Neuronal stem cell (in vitro differentiated cells): ENCODE measurements at regions not wholly inside any gene's neighbourhood (a gene's known extent, or its start where the extent isn't known, plus 50 kb on each side); places are given as distances from the start of the nearest gene placed in this dataset.

Experiments used
- DNase-seq: peaks from one replicate; pipeline ENCODE4 v3.0.0-alpha.2; 2013; ENCODE audit warnings: low spot score
- H2AFZ ChIP-seq: one replicate; pipeline ENCODE4 v1.6.1; 2013; ENCODE audit warnings: mild to moderate bottlenecking, low read length, inconsistent platforms
- H2AK5ac ChIP-seq: 2 replicates; pipeline ENCODE4 v1.6.1; 2013; ENCODE audit warnings: low read depth, mild to moderate bottlenecking, inconsistent platforms, low read length, moderate library complexity, mixed read lengths
- H2BK120ac ChIP-seq: 2 replicates; pipeline ENCODE4 v1.6.1; 2013; ENCODE audit warnings: low read depth, mild to moderate bottlenecking, inconsistent platforms, low read length, moderate library complexity, mixed read lengths
- H2BK12ac ChIP-seq: one replicate; pipeline ENCODE4 v1.6.1; 2013; ENCODE audit warnings: low read length, inconsistent platforms
- H2BK15ac ChIP-seq: 2 replicates; pipeline ENCODE4 v1.6.1; 2013; ENCODE audit warnings: mild to moderate bottlenecking, low read length, inconsistent platforms, mixed read lengths
- H2BK5ac ChIP-seq: one replicate; pipeline ENCODE4 v1.6.1; 2013; ENCODE audit warnings: inconsistent platforms, mild to moderate bottlenecking, low read length, moderate library complexity
- H3K14ac ChIP-seq: one replicate; pipeline ENCODE4 v1.6.1; 2013; ENCODE audit warnings: low read length, inconsistent platforms
- H3K18ac ChIP-seq: 2 replicates; pipeline ENCODE4 v1.6.1; 2013; ENCODE audit warnings: low read length, inconsistent platforms
- H3K23ac ChIP-seq: 2 replicates; pipeline ENCODE4 v1.6.1; 2013; ENCODE audit warnings: low read depth, mild to moderate bottlenecking, mixed read lengths, low read length, inconsistent platforms; ENCODE audit not compliant: poor library complexity
- H3K27ac ChIP-seq: replicated peaks from 3 replicates; pipeline ENCODE4 v1.5.1; 2013; ENCODE audit warnings: low read length, inconsistent platforms
- H3K27me3 ChIP-seq, 3 experiments: 2 replicates each; pipeline ENCODE4 v1.6.1; 2013; ENCODE audit warnings: low read length in 3 of 3, mild to moderate bottlenecking in 2 of 3, inconsistent platforms in 1 of 3, low read depth in 1 of 3, mixed read lengths in 1 of 3, moderate library complexity in 1 of 3; ENCODE audit not compliant: control insufficient read depth in 3 of 3, insufficient read depth in 3 of 3
- H3K36me3 ChIP-seq, 2 donors: replicated peaks in 1 of 2; 2 replicates each; pipeline ENCODE4 v1.6.1; 2013; ENCODE audit warnings: low read length in 2 of 2; ENCODE audit not compliant: control insufficient read depth in 2 of 2, insufficient read depth in 2 of 2
- H3K4ac ChIP-seq: 2 replicates; pipeline ENCODE4 v1.6.1; 2013; ENCODE audit warnings: inconsistent platforms, mild to moderate bottlenecking, low read length, moderate library complexity
- H3K4me1 ChIP-seq, 2 donors: 1 replicate in 1 of 2; 2 replicates in 1 of 2; pipeline ENCODE4 v1.6.1; 2013; ENCODE audit warnings: low read length in 2 of 2, low read depth in 1 of 2; ENCODE audit not compliant: control insufficient read depth in 2 of 2, insufficient read depth in 1 of 2
- H3K4me2 ChIP-seq: one replicate; pipeline ENCODE4 v1.6.1; 2013; ENCODE audit warnings: mild to moderate bottlenecking, low read length, inconsistent platforms; ENCODE audit not compliant: insufficient read depth, poor library complexity, severe bottlenecking
- H3K4me3 ChIP-seq, 2 donors: 2 replicates each; pipeline ENCODE4 v1.5.1; 2013; ENCODE audit warnings: low read length in 2 of 2, mild to moderate bottlenecking in 2 of 2, inconsistent platforms in 1 of 2, moderate library complexity in 1 of 2
- H3K79me1 ChIP-seq: one replicate; pipeline ENCODE4 v1.6.1; 2013; ENCODE audit warnings: low read depth, mild to moderate bottlenecking, inconsistent platforms, low read length, moderate library complexity
- H3K9ac ChIP-seq: one replicate; pipeline ENCODE4 v1.6.1; 2013; ENCODE audit warnings: mild to moderate bottlenecking, low read depth, low read length, inconsistent platforms; ENCODE audit not compliant: poor library complexity
- H3K9me3 ChIP-seq, 2 donors: replicated peaks in 1 of 2; 2 replicates each; pipeline versions ENCODE3 to v1.6.1; 2013; ENCODE audit warnings: low read length in 2 of 2, mild to moderate bottlenecking in 2 of 2, inconsistent platforms in 1 of 2, low read depth in 1 of 2, mixed read lengths in 1 of 2, moderate library complexity in 1 of 2; ENCODE audit not compliant: control insufficient read depth in 2 of 2, insufficient read depth in 1 of 2
- H4K8ac ChIP-seq: one replicate; pipeline ENCODE4 v1.6.1; 2013; ENCODE audit warnings: low read depth, mild to moderate bottlenecking, inconsistent platforms, low read length, moderate library complexity
- H4K91ac ChIP-seq: one replicate; pipeline ENCODE4 v1.6.1; 2013; ENCODE audit warnings: low read length, low read depth, mild to moderate bottlenecking, inconsistent platforms; ENCODE audit not compliant: poor library complexity
- WGBS, 2 donors: extraction: QIAGEN DNeasy Blood & Tissue Kit; methylation state at CpG; one replicate each; pipeline ENCODE4 v1.1.7; 2013; ENCODE audit warnings: missing lambda C conversion rate in 2 of 2, mixed read lengths in 1 of 2; ENCODE audit not compliant: insufficient read length in 2 of 2, insufficient replicate concordance in 1 of 2; ENCODE audit errors: extremely low coverage in 2 of 2; 5-methylcytosine and 5-hydroxymethylcytosine counted together

DNA sequence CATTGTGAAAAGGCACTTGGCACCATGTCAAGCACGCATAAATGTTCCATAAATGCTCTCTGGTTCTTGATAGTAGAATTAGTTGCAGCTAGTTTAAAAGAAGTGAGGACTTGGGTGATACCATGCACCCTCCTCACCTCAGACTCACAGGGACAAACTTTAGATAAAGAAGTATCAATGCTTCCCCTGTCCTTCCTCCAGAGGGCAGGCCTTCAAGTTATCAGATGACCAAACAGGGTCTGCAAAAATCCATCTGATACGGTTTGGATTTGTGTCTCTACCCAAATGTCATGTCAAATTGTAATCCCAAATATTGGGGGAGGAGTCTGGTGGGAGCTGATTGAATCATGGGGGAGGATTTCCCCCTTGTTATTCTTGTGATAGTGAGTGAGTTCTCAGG lies 54.1 kb downstream of the C1QL2 start:
- no peak for DNase-seq

DNA sequence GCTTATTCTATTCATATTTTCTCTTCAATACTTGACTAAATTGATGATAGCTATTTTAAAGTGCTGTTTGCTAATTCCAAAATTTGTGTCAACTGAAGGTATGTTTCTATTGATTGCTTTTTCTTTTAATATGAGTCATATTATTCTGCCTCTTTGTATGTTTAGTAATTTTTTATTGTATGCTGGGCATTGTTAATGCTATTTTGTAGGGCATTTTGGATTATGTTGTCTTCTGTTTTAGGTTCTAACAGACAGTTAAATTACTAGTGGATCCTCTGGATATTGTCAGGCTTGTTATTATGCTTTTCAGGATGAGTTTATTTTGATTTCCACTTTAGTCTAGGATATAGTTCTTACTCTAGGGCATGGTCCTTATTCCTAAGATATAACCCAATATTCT lies 55.6 kb downstream of the C1QL2 start:
- no peak for DNase-seq
- H2BK5ac ChIP-seq: no peak overlapping the region
- no peak overlapping the region for H4K91ac ChIP-seq
- H3K9me3 ChIP-seq: no peaks in the 10 kb centered on the region
- H3K4me3 ChIP-seq: no peak overlapping the region
- H3K4me2 ChIP-seq: no peak overlapping the region
- H3K18ac ChIP-seq: no peak overlapping the region
- H2AK5ac ChIP-seq: no peak overlapping the region
- H3K23ac ChIP-seq: no peak overlapping the region
- H2BK120ac ChIP-seq: no peak overlapping the region
- H2AFZ ChIP-seq: no peak overlapping the region
- no peak overlapping the region for H3K4ac ChIP-seq
- no peak overlapping the region for H2BK12ac ChIP-seq
- H2BK15ac ChIP-seq: no peak overlapping the region
- no peak overlapping the region for H3K14ac ChIP-seq
- no peaks in the 10 kb centered on the region for H3K27me3 ChIP-seq
- H3K4me1 ChIP-seq: no peaks in the 10 kb centered on the region
- no peak overlapping the region for H3K27ac ChIP-seq
- no peak overlapping the region for H3K9ac ChIP-seq
- no peaks in the 10 kb centered on the region for H3K79me1 ChIP-seq
- H4K8ac ChIP-seq: no peak overlapping the region
- no peaks in the 10 kb centered on the region for H3K36me3 ChIP-seq

More for the DNA sequence above, 54.1 kb downstream of the C1QL2 start:
- Histone ChIP-seq H3K4ac (no peak overlapping the region), H3K9ac (no peak overlapping the region), H3K23ac (no peak overlapping the region), H3K36me3 (no peaks in the 10 kb centered on the region), H3K27ac (no peak overlapping the region), H4K8ac (no peak overlapping the region), H2BK12ac (no peak overlapping the region), H3K9me3 (no peaks in the 10 kb centered on the region), H3K4me3 (no peak overlapping the region), H3K27me3 (no peaks in the 10 kb centered on the region), H3K18ac (no peak overlapping the region), H3K79me1 (no peaks in the 10 kb centered on the region), H2BK15ac (no peak overlapping the region), H3K4me2 (no peak overlapping the region), H2BK120ac (no peak overlapping the region), H3K14ac (no peak overlapping the region), H3K4me1 (no peaks in the 10 kb centered on the region), H2AFZ (no peak overlapping the region), H2AK5ac (no peak overlapping the region), H4K91ac (no peak overlapping the region), H2BK5ac (no peak overlapping the region)
- WGBS, 2 donors: no CpG with 5 or more reads among the region's 2 CpGs

DNA sequence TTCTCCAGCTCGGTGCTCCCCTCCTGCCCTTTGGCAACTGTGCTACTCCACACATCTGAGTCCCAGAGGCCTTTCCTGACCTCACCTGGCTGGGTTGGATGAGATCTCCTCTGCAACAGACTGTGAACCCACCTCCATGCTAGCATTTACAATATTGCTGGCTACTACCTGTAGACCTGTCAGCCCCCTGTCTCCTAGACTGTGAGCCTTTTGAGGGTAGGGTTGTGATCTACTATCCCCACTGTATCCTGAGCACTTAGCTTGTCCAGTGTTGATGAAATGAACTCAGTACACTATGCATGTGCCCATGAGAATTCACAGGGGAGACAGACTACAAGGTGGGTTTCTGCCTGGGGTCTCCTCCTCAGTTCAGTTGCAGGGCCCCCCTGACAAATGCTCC lies 70.1 kb downstream of the C1QL2 start:
- Histone ChIP-seq H2BK15ac (no peak overlapping the region), H3K9me3 (no peaks in the 10 kb centered on the region), H2BK5ac (no peak overlapping the region), H4K91ac (no peak overlapping the region), H3K9ac (no peak overlapping the region), H3K4ac (no peak overlapping the region), H2AFZ (no peak overlapping the region), H3K4me1 (peaks cover 0 to 2% of the 10 kb centered on the region in 2 donors), H3K4me2 (no peak overlapping the region), H2BK12ac (no peak overlapping the region), H3K18ac (no peak overlapping the region), H3K36me3 (no peaks in the 10 kb centered on the region), H2AK5ac (no peak overlapping the region), H3K14ac (peak overlapping the region; percentile 94), H3K27ac (no peak overlapping the region), H3K4me3 (no peak overlapping the region), H4K8ac (no peak overlapping the region), H3K27me3 (no peaks in the 10 kb centered on the region), H2BK120ac (no peak overlapping the region), H3K23ac (peak overlapping the region; percentile 11), H3K79me1 (no peaks in the 10 kb centered on the region)
- no CpG with 5 or more reads among the region's 1 CpG for WGBS, 2 donors
- no peak for DNase-seq

DNA sequence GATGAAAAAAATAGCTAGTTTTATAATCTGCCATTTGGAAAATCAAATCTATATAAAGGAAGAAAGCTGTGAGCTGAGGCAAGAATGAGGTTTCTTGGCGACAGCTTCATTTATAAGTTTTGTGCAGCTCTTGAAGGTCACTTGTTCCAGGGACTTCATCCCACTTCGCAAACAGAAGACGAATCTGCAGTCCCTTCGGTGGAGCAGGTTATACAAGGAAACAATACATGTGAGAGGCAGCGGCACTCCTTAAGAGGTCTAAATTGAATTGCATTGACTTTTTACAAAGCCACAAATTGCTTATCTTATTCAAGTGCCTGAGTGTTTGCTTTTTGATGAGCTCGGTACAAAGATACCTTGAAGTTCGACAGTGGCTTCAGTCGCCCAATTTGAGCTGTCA lies 72.2 kb downstream of the C1QL2 start:
- no peaks in the 10 kb centered on the region for H3K36me3 ChIP-seq
- H3K18ac ChIP-seq: no peak overlapping the region
- H4K91ac ChIP-seq: no peak overlapping the region
- H3K4me1 ChIP-seq: peaks cover 0 to 2% of the 10 kb centered on the region in 2 donors
- H2BK5ac ChIP-seq: no peak overlapping the region
- H3K27ac ChIP-seq: no peak overlapping the region
- no peak for DNase-seq
- H2AFZ ChIP-seq: no peak overlapping the region
- H2BK15ac ChIP-seq: no peak overlapping the region
- no peak overlapping the region for H2BK120ac ChIP-seq
- WGBS, 2 donors: no CpG with 5 or more reads among the region's 8 CpGs
- H3K9me3 ChIP-seq: peaks cover 0 to 2% of the 10 kb centered on the region in 2 donors
- no peaks in the 10 kb centered on the region for H3K27me3 ChIP-seq
- H3K4me3 ChIP-seq: no peak overlapping the region
- H3K79me1 ChIP-seq: no peaks in the 10 kb centered on the region
- no peak overlapping the region for H3K9ac ChIP-seq
- no peak overlapping the region for H4K8ac ChIP-seq
- no peak overlapping the region for H2AK5ac ChIP-seq
- no peak overlapping the region for H2BK12ac ChIP-seq
- H3K4ac ChIP-seq: no peak overlapping the region
- no peak overlapping the region for H3K14ac ChIP-seq
- no peak overlapping the region for H3K4me2 ChIP-seq
- H3K23ac ChIP-seq: no peak overlapping the region
